ENCODE measurements at regions not wholly inside any gene's neighbourhood (a gene's known extent, or its start where the extent isn't known, plus 50 kb on each side); places are given as distances from the start of the nearest gene placed in this dataset.

- Histone ChIP-seq H3K27ac (no peak overlapping the region), H3K9me3 (no peaks in the 10 kb centered on the region), H3K4me3 (no peak overlapping the region), H3K36me3 (no peaks in the 10 kb centered on the region), H3K4me1 (no peaks in the 10 kb centered on the region), H3K27me3 (no peaks in the 10 kb centered on the region)
- intact Hi-C loops (cut with DNase I) = no loop called here
- TF ChIP-seq POLR2AphosphoS5 (IDR thresholded peaks at IDR 0.05; ENCODE audit: insufficient read depth in 1 of 2, low read depth in 1 of 2) (no peak), POLR2A (IDR thresholded peaks at IDR 0.05) (no peak), CTCF (IDR thresholded peaks at IDR 0.05) (no peak)
- no peak for DNase-seq (ENCODE audit: extremely low spot score in 2 of 2)
Observed at GRCh38 chr1:57633056-57633455, 209.2 kb upstream of the DAB1 start.

- no peak overlapping the region for H3K4me3 ChIP-seq
- no peaks in the 10 kb centered on the region for H3K4me1 ChIP-seq
- no peak for DNase-seq (ENCODE audit: extremely low spot score in 2 of 2)
- H3K27ac ChIP-seq = no peak overlapping the region
- no peaks in the 10 kb centered on the region for H3K9me3 ChIP-seq
- no peaks in the 10 kb centered on the region for H3K36me3 ChIP-seq
- no peak for TF ChIP-seq CTCF (IDR thresholded peaks at IDR 0.05)
- TF ChIP-seq POLR2AphosphoS5 (IDR thresholded peaks at IDR 0.05; ENCODE audit: insufficient read depth in 1 of 2, low read depth in 1 of 2) = no peak
- TF ChIP-seq POLR2A (IDR thresholded peaks at IDR 0.05) = no peak
- intact Hi-C loops (cut with DNase I) = no loop called here
- no peaks in the 10 kb centered on the region for H3K27me3 ChIP-seq
Observed at GRCh38 chr1:57632401-57632800, 208.5 kb upstream of the DAB1 start.

GRCh38 chr1:57627612-57628011 is 203.8 kb upstream of the DAB1 start:
- H3K4me1 ChIP-seq = peaks cover 6% of the 10 kb centered on the region
- TF ChIP-seq POLR2AphosphoS5 (IDR thresholded peaks at IDR 0.05; ENCODE audit: insufficient read depth in 1 of 2, low read depth in 1 of 2) = no peak
- TF ChIP-seq POLR2A (IDR thresholded peaks at IDR 0.05) = no peak
- TF ChIP-seq CTCF (IDR thresholded peaks at IDR 0.05) = no peak
- H3K9me3 ChIP-seq = no peaks in the 10 kb centered on the region
- DNase-seq (ENCODE audit: extremely low spot score in 2 of 2) = no peak
- H3K27me3 ChIP-seq = no peaks in the 10 kb centered on the region
- no peak overlapping the region for H3K4me3 ChIP-seq
- H3K27ac ChIP-seq = no peak overlapping the region
- intact Hi-C loops (cut with DNase I) = no loop called here
- H3K36me3 ChIP-seq = no peaks in the 10 kb centered on the region

GRCh38 chr1:57623791-57624538 is 200.1 kb upstream of the DAB1 start:
- no peak for DNase-seq (ENCODE audit: extremely low spot score in 2 of 2)
- intact Hi-C loops (cut with DNase I) = no loop called here
- no peaks in the 10 kb centered on the region for H3K36me3 ChIP-seq

More at GRCh38 chr1:57623791-57624538, 200.1 kb upstream of the DAB1 start:
- Histone ChIP-seq H3K4me1 (peaks cover 9% of the 10 kb centered on the region), H3K27me3 (no peaks in the 10 kb centered on the region), H3K9me3 (no peaks in the 10 kb centered on the region), H3K27ac (no peak overlapping the region), H3K4me3 (no peak overlapping the region)
- TF ChIP-seq CTCF (IDR thresholded peaks at IDR 0.05) (no peak), POLR2A (IDR thresholded peaks at IDR 0.05) (no peak), POLR2AphosphoS5 (IDR thresholded peaks at IDR 0.05; ENCODE audit: insufficient read depth in 1 of 2, low read depth in 1 of 2) (no peak)

Measured in vagina (tissue), 2 donors.